Esophagus squamous epithelium (tissue), 4 donors: ENCODE measurements at regions not wholly inside any gene's neighbourhood (a gene's known extent, or its start where the extent isn't known, plus 50 kb on each side); places are given as distances from the start of the nearest gene placed in this dataset.

Experiments used
- POLR2A ChIP-seq, 4 donors: fragments of 450-650 bp; IDR thresholded peaks; one replicate each; pipeline ENCODE4 v1.6.1; 2017; ENCODE audit warnings: antibody characterized with exemption in 4 of 4, mild to moderate bottlenecking in 4 of 4, moderate library complexity in 3 of 4
- TF ChIP-seq, protein P1 (sequence below), 6 experiments: fragments of 450-650 bp in 4 of 6; fragments of 200-600 bp in 2 of 6; sonication (generic) in 2 of 6; IDR thresholded peaks; one replicate each; pipeline ENCODE4 v1.5.1; 2016 to 2019; ENCODE audit warnings: antibody characterized with exemption in 6 of 6, mild to moderate bottlenecking in 4 of 6, moderate library complexity in 4 of 6

DNA sequence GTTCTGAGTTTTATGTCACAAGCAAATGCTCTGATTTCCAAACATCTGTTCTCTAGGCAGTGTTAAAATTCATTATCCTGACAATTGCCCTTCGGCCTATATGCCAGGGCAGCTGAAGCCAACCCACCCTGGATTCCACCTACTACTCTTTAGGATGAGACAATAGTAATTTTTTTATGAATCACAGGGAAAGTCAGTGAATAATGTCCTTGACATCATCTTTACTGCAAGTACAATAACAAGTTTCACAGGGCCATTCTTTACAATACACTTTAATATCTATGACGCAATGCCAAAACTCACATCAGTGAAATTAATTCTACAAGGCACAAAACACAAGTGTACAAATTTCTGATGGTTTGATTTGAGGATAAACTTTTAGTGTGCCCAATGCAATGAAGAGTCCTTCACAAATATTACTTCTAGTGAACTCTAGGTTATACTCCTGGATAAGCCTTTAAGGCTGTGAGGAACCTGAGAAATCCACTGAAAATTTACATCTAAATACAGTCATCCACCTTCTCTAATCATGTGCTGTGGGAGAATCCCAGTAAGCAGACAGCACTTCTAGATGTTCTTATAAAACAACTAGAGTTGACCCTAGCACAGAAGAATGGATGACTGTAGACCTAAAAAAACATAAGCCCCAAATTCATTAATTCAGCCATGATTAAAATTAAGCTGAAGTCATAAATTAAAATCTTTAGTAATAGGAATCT is 77.3 kb upstream of the CTLA4 start:
- TF ChIP-seq, protein P1, sequence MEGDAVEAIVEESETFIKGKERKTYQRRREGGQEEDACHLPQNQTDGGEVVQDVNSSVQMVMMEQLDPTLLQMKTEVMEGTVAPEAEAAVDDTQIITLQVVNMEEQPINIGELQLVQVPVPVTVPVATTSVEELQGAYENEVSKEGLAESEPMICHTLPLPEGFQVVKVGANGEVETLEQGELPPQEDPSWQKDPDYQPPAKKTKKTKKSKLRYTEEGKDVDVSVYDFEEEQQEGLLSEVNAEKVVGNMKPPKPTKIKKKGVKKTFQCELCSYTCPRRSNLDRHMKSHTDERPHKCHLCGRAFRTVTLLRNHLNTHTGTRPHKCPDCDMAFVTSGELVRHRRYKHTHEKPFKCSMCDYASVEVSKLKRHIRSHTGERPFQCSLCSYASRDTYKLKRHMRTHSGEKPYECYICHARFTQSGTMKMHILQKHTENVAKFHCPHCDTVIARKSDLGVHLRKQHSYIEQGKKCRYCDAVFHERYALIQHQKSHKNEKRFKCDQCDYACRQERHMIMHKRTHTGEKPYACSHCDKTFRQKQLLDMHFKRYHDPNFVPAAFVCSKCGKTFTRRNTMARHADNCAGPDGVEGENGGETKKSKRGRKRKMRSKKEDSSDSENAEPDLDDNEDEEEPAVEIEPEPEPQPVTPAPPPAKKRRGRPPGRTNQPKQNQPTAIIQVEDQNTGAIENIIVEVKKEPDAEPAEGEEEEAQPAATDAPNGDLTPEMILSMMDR (IDR thresholded peaks at IDR 0.05): no peak
- TF ChIP-seq POLR2A (IDR thresholded peaks at IDR 0.05): no peak
